HFFc6 (cell line): ENCODE measurements at regions not wholly inside any gene's neighbourhood (a gene's known extent, or its start where the extent isn't known, plus 50 kb on each side); places are given as distances from the start of the nearest gene placed in this dataset.

ENCODE experiments used
- DNase-seq: peaks from one replicate; pipeline ENCODE4 v3.0.0-alpha.2; 2018
- H3K27ac Mint-ChIP-seq: 2 replicates; pipeline ENCODE4 v1.8.0; 2020; ENCODE audit warnings: mild to moderate bottlenecking, mixed read lengths
- H3K27me3 Mint-ChIP-seq: 2 replicates; pipeline ENCODE4 v1.8.0; 2021; ENCODE audit warnings: mild to moderate bottlenecking, moderate library complexity, mixed read lengths; ENCODE audit not compliant: insufficient read depth
- H3K36me3 Mint-ChIP-seq: 2 replicates; pipeline ENCODE4 v1.8.0; 2021; ENCODE audit warnings: low read depth, mixed read lengths
- H3K4me1 Mint-ChIP-seq: 2 replicates; pipeline ENCODE4 v1.8.0; 2020; ENCODE audit warnings: low read depth, mixed read lengths
- H3K4me3 Mint-ChIP-seq: 2 replicates; pipeline ENCODE4 v1.8.0; 2020; ENCODE audit warnings: mild to moderate bottlenecking, moderate library complexity, mixed read lengths
- H3K9me3 Mint-ChIP-seq: 2 replicates; pipeline ENCODE4 v1.8.0; 2020; ENCODE audit warnings: mild to moderate bottlenecking, mixed read lengths
- CTCF ChIP-seq: fragments of 200-600 bp; sonication (generic); IDR thresholded peaks from 2 replicates; pipeline ENCODE4 v1.5.0; 2021; ENCODE audit warnings: antibody characterized with exemption, mild to moderate bottlenecking

- no peak for TF ChIP-seq CTCF
- peaks cover 6% of the 10 kb centered on the region; the same call in 1 of the 2 replicates for H3K9me3 Mint-ChIP-seq
- no peak overlapping the region for H3K27ac Mint-ChIP-seq
- H3K4me1 Mint-ChIP-seq: peaks cover 11% of the 10 kb centered on the region
- peak overlapping the region; percentile 75 for H3K4me3 Mint-ChIP-seq
- peaks cover 6% of the 10 kb centered on the region; the same call in 1 of the 2 replicates for H3K27me3 Mint-ChIP-seq
- peaks cover 9% of the 10 kb centered on the region for H3K36me3 Mint-ChIP-seq
- no peak for DNase-seq
These were observed 116.3 kb upstream of the SCN7A start for GRCh38 chr2:166610180-166610912.

GRCh38 chr2:166609183-166609959, 115.3 kb upstream of the SCN7A start:
- TF ChIP-seq CTCF: no peak
- peaks cover 6% of the 10 kb centered on the region; the same call in 1 of the 2 replicates for H3K9me3 Mint-ChIP-seq
- H3K4me1 Mint-ChIP-seq: peaks cover 11% of the 10 kb centered on the region
- no peak overlapping the region for H3K27ac Mint-ChIP-seq
- H3K36me3 Mint-ChIP-seq: peaks cover 9% of the 10 kb centered on the region
- H3K27me3 Mint-ChIP-seq: peaks cover 6% of the 10 kb centered on the region; the same call in 1 of the 2 replicates
- DNase-seq: no peak
- H3K4me3 Mint-ChIP-seq: peak overlapping the region; percentile 75; the same call in 1 of the 2 replicates

- Mint-ChIP-seq H3K27ac (no peak overlapping the region), H3K4me1 (peaks cover 11% of the 10 kb centered on the region), H3K9me3 (peaks cover 6% of the 10 kb centered on the region; the same call in 1 of the 2 replicates), H3K4me3 (no peak overlapping the region), H3K27me3 (peaks cover 6% of the 10 kb centered on the region; the same call in 1 of the 2 replicates), H3K36me3 (peaks cover 9% of the 10 kb centered on the region)
- no peak for DNase-seq
- TF ChIP-seq CTCF: no peak
These were observed 113.8 kb upstream of the SCN7A start for GRCh38 chr2:166607880-166608279.

GRCh38 chr2:166593403-166593802, 99.4 kb upstream of the SCN7A start:
- H3K9me3 Mint-ChIP-seq: peaks cover 21% of the 10 kb centered on the region
- H3K36me3 Mint-ChIP-seq: peaks cover 27% of the 10 kb centered on the region
- no peak for TF ChIP-seq CTCF
- peak overlapping the region; percentile 84 for H3K27ac Mint-ChIP-seq
- peaks cover 53% of the 10 kb centered on the region for H3K4me1 Mint-ChIP-seq
- peak; percentile 86 for DNase-seq
- H3K27me3 Mint-ChIP-seq: no peaks in the 10 kb centered on the region
- peak overlapping the region; percentile 13; the same call in 1 of the 2 replicates for H3K4me3 Mint-ChIP-seq

GRCh38 chr2:166592750-166593149, 98.7 kb upstream of the SCN7A start:
- Mint-ChIP-seq H3K27me3 (no peaks in the 10 kb centered on the region), H3K27ac (peak overlapping the region; percentile 84), H3K4me3 (peak overlapping the region; percentile 53), H3K9me3 (peaks cover 19% of the 10 kb centered on the region), H3K36me3 (peaks cover 25% of the 10 kb centered on the region), H3K4me1 (peaks cover 53% of the 10 kb centered on the region)
- no peak for TF ChIP-seq CTCF
- no peak for DNase-seq
